H1 (cell line): ENCODE measurements at regions not wholly inside any gene's neighbourhood (a gene's known extent, or its start where the extent isn't known, plus 50 kb on each side); places are given as distances from the start of the nearest gene placed in this dataset.

Experiments used
- CTCF ChIA-PET: fragments of 300-600 bp; sonication (Branson Sonifier 250); formaldehyde crosslinking; loops from one replicate; lab custom pipeline; 2021; ENCODE audit not compliant: partially characterized antibody; lab: Charles Lee
- POLR2A ChIA-PET: fragments of 300-600 bp; sonication (Branson Sonifier 250); formaldehyde crosslinking; loops from one replicate; lab custom pipeline; 2021; ENCODE audit warnings: inconsistent platforms; ENCODE audit not compliant: partially characterized antibody; lab: Charles Lee
- DNase-seq, 2 experiments: peaks; one replicate each; pipeline versions ENCODE4 v3.0.0 to v3.0.0-alpha.2; 2010 to 2022; ENCODE audit warnings: low spot score in 2 of 2, low read depth in 1 of 2, mixed read lengths in 1 of 2
- FAIRE-seq: peaks from 2 replicates; lab custom pipeline; 2011; peaks lifted over from hg19 to GRCh38; lab: Jason Lieb, UNC
- H2AFZ ChIP-seq: 2 replicates; pipeline ENCODE4 v1.8.1; 2012; ENCODE audit warnings: low read length, inconsistent platforms
- H2AK5ac ChIP-seq: 2 replicates; pipeline ENCODE4 v1.6.1; 2013; ENCODE audit warnings: low read depth, low read length
- H2BK120ac ChIP-seq: replicated peaks from 2 replicates; pipeline ENCODE3; 2013; ENCODE audit warnings: low read depth, low read length, inconsistent platforms
- H2BK12ac ChIP-seq: 2 replicates; pipeline ENCODE4 v1.6.1; 2013; ENCODE audit warnings: low read depth, low read length
- H2BK15ac ChIP-seq: 2 replicates; pipeline ENCODE4 v1.6.1; 2013; ENCODE audit warnings: low read length
- H2BK20ac ChIP-seq: 2 replicates; pipeline ENCODE4 v1.6.1; 2013; ENCODE audit warnings: low read length
- H2BK5ac ChIP-seq: 2 replicates; pipeline ENCODE4 v1.6.1; 2013; ENCODE audit warnings: low read depth, low read length
- H3K14ac ChIP-seq: 2 replicates; pipeline ENCODE4 v1.6.1; 2013; ENCODE audit warnings: inconsistent platforms; ENCODE audit not compliant: insufficient read length
- H3K18ac ChIP-seq: 2 replicates; pipeline ENCODE4 v1.6.1; 2013; ENCODE audit warnings: low read length; ENCODE audit errors: extremely low read depth
- H3K23ac ChIP-seq: 2 replicates; pipeline ENCODE4 v1.6.1; 2013; ENCODE audit warnings: inconsistent platforms; ENCODE audit not compliant: insufficient read length
- H3K23me2 ChIP-seq: 2 replicates; pipeline ENCODE4 v1.6.1; 2013; ENCODE audit warnings: low read depth, low read length
- H3K27ac ChIP-seq: 2 replicates; pipeline ENCODE4 v1.6.1; 2011; ENCODE audit warnings: low read depth, low read length, inconsistent platforms
- H3K27me3 ChIP-seq, 4 experiments: replicated peaks in 1 of 4; 1 replicate in 1 of 4; 2 replicates in 3 of 4; pipeline versions ENCODE4 v1.6.1 to v1.8.1; 2011 to 2013; ENCODE audit warnings: low read length in 3 of 4, mild to moderate bottlenecking in 3 of 4, inconsistent platforms in 2 of 4, mixed read lengths in 2 of 4, moderate library complexity in 1 of 4; ENCODE audit not compliant: control insufficient read depth in 3 of 4, insufficient read depth in 3 of 4; ENCODE audit errors: extremely low read depth in 1 of 4
- H3K36me3 ChIP-seq, 4 experiments: 2 replicates each; pipeline versions ENCODE4 v1.6.1 to v1.8.1; 2011 to 2013; ENCODE audit warnings: mild to moderate bottlenecking in 4 of 4, low read length in 3 of 4, moderate library complexity in 2 of 4, control low read depth in 1 of 4, inconsistent platforms in 1 of 4; ENCODE audit not compliant: insufficient read depth in 4 of 4, control insufficient read depth in 2 of 4
- H3K4ac ChIP-seq: replicated peaks from 2 replicates; pipeline ENCODE3; 2013; ENCODE audit warnings: low read length, low read depth, mixed read lengths, inconsistent platforms; ENCODE audit not compliant: insufficient read length
- H3K4me1 ChIP-seq, 4 experiments: replicated peaks in 1 of 4; 1 replicate in 1 of 4; 2 replicates in 3 of 4; pipeline versions ENCODE4 v1.6.1 to v1.8.1; 2011 to 2013; ENCODE audit warnings: low read length in 3 of 4, inconsistent platforms in 2 of 4, mixed read lengths in 1 of 4; ENCODE audit not compliant: insufficient read depth in 4 of 4, control insufficient read depth in 3 of 4
- H3K4me2 ChIP-seq, 2 experiments: 2 replicates each; pipeline versions ENCODE4 v1.6.1 to v1.8.1; 2011 to 2013; ENCODE audit warnings: low read depth in 2 of 2, low read length in 2 of 2, control low read depth in 1 of 2, inconsistent platforms in 1 of 2, mild to moderate bottlenecking in 1 of 2; ENCODE audit not compliant: insufficient read depth in 1 of 2
- H3K4me3 ChIP-seq, 4 experiments: fragments of 200-600, 300-600 bp in 1 of 4; sonication (generic), shearing (Covaris generic), sonication (Bioruptor Twin) in 1 of 4; 2 replicates each; pipeline versions ENCODE4 v1.5.1 to v1.8.1; 2011 to 2016; ENCODE audit warnings: low read length in 4 of 4, low read depth in 3 of 4, control low read depth in 2 of 4, inconsistent platforms in 2 of 4, mild to moderate bottlenecking in 2 of 4, mixed read lengths in 1 of 4, moderate library complexity in 1 of 4; ENCODE audit not compliant: insufficient read depth in 2 of 4; ENCODE audit errors: extremely low read depth in 1 of 4
- H3K56ac ChIP-seq: replicated peaks from 2 replicates; pipeline ENCODE3; 2013; ENCODE audit warnings: low read depth, mild to moderate bottlenecking, mixed read lengths, low read length, inconsistent platforms; ENCODE audit not compliant: insufficient read length
- H3K79me1 ChIP-seq: 2 replicates; pipeline ENCODE4 v1.6.1; 2013; ENCODE audit warnings: low read depth, low read length, control low read depth
- H3K79me2 ChIP-seq, 2 experiments: 2 replicates each; pipeline versions ENCODE4 v1.6.1 to v1.8.1; 2012 to 2013; ENCODE audit warnings: low read length in 2 of 2, mild to moderate bottlenecking in 2 of 2, inconsistent platforms in 1 of 2; ENCODE audit not compliant: insufficient read depth in 2 of 2, control insufficient read depth in 1 of 2
- H3K9ac ChIP-seq, 4 experiments: replicated peaks in 1 of 4; 1 replicate in 1 of 4; 2 replicates in 3 of 4; pipeline versions ENCODE4 v1.6.1 to v1.8.1; 2011 to 2013; ENCODE audit warnings: low read depth in 3 of 4, low read length in 3 of 4, control low read depth in 2 of 4, mild to moderate bottlenecking in 2 of 4, moderate library complexity in 2 of 4, inconsistent platforms in 1 of 4; ENCODE audit errors: extremely low read depth in 1 of 4
- H3K9me3 ChIP-seq, 2 experiments: 2 replicates each; pipeline versions ENCODE4 v1.6.1 to v1.8.1; 2012 to 2013; ENCODE audit warnings: mild to moderate bottlenecking in 2 of 2, moderate library complexity in 2 of 2, control low read depth in 1 of 2, inconsistent platforms in 1 of 2, low read depth in 1 of 2, low read length in 1 of 2, mixed read lengths in 1 of 2; ENCODE audit not compliant: insufficient read depth in 2 of 2
- H4K20me1 ChIP-seq, 2 experiments: replicated peaks in 1 of 2; 2 replicates each; pipeline versions ENCODE3 to v1.8.1; 2011 to 2013; ENCODE audit warnings: inconsistent platforms in 2 of 2, low read length in 2 of 2, mild to moderate bottlenecking in 1 of 2; ENCODE audit not compliant: insufficient read depth in 2 of 2, control insufficient read depth in 1 of 2
- H4K5ac ChIP-seq: 2 replicates; pipeline ENCODE4 v1.6.1; 2013; ENCODE audit warnings: low read length, low read depth, mixed read lengths, inconsistent platforms; ENCODE audit not compliant: insufficient read length
- H4K8ac ChIP-seq: 2 replicates; pipeline ENCODE4 v1.8.0; 2013; ENCODE audit warnings: mild to moderate bottlenecking, moderate library complexity, low read length, inconsistent platforms; ENCODE audit not compliant: insufficient read depth; ENCODE audit errors: extremely low read depth
- H4K91ac ChIP-seq: replicated peaks from 2 replicates; pipeline ENCODE3; 2013; ENCODE audit warnings: low read length, mixed read lengths, inconsistent platforms; ENCODE audit not compliant: insufficient read length
- ASH2L ChIP-seq: fragments of 200-600, 300-600 bp; sonication (generic); IDR thresholded peaks from one replicate; pipeline ENCODE4 v1.7.1; 2017; ENCODE audit warnings: low read length
- BRCA1 ChIP-seq: IDR thresholded peaks from 2 replicates; pipeline ENCODE4 v1.6.1; 2012; ENCODE audit warnings: low read depth, low read length, improper control_type of control experiment
- CHD2 ChIP-seq: IDR thresholded peaks from 2 replicates; pipeline ENCODE4 v1.6.1; 2012; ENCODE audit warnings: low read length, improper control_type of control experiment
- CREB1 ChIP-seq: IDR thresholded peaks from 2 replicates; pipeline ENCODE4 v1.6.1; 2012; ENCODE audit warnings: inconsistent platforms
- CTBP2 ChIP-seq: IDR thresholded peaks from 2 replicates; pipeline ENCODE4 v1.7.0; 2011; ENCODE audit warnings: borderline replicate concordance, mild to moderate bottlenecking, moderate library complexity, mixed read lengths, low read length; ENCODE audit not compliant: insufficient read depth, insufficient read length
- HDAC6 ChIP-seq: IDR thresholded peaks from one replicate; pipeline ENCODE4 v1.7.1; 2012; ENCODE audit warnings: low read depth, mild to moderate bottlenecking, inconsistent platforms, low read length, moderate library complexity
- JUN ChIP-seq: IDR thresholded peaks from 2 replicates; pipeline ENCODE4 v1.6.1; 2011; ENCODE audit warnings: low read depth, mild to moderate bottlenecking, improper control_type of control experiment, low read length
- SAP30 ChIP-seq: fragments of 300-600 bp; sonication (generic); IDR thresholded peaks from 2 replicates; pipeline ENCODE4 v1.7.1; 2012; ENCODE audit warnings: low read length, moderate library complexity, mild to moderate bottlenecking, inconsistent platforms; ENCODE audit not compliant: insufficient read depth, insufficient replicate concordance
- SIN3A ChIP-seq, 2 experiments: IDR thresholded peaks in 1 of 2; conservative IDR thresholded peaks in 1 of 2; 2 replicates each; pipeline ENCODE4 v1.6.1; 2011 to 2012; ENCODE audit warnings: low read length in 2 of 2, improper control_type of control experiment in 1 of 2, low read depth in 1 of 2, mild to moderate bottlenecking in 1 of 2
- SP2 ChIP-seq: IDR thresholded peaks from 2 replicates; pipeline ENCODE4 v1.6.1; 2012; ENCODE audit warnings: mild to moderate bottlenecking, low read length, inconsistent platforms
- SP4 ChIP-seq: IDR thresholded peaks from 2 replicates; pipeline ENCODE4 v1.6.1; 2012; ENCODE audit warnings: low read length, inconsistent platforms
- TBP ChIP-seq: IDR thresholded peaks from 2 replicates; pipeline ENCODE4 v1.6.1; 2011; ENCODE audit warnings: low read depth, low read length, improper control_type of control experiment
- YY1 ChIP-seq: IDR thresholded peaks from 2 replicates; pipeline ENCODE4 v1.6.1; 2011; ENCODE audit warnings: low read depth, mild to moderate bottlenecking, low read length
- ZNF274 ChIP-seq: IDR thresholded peaks from 2 replicates; pipeline ENCODE4 v1.7.0; 2012; ENCODE audit warnings: low read length, borderline replicate concordance; ENCODE audit errors: extremely low read depth
- WGBS, 2 experiments: shearing (Covaris generic) in 1 of 2; methylation state at CpG; one replicate each; pipeline versions ENCODE4 v1.1.6 to v1.1.7; 2013 to 2015; ENCODE audit warnings: low lambda C conversion rate in 2 of 2, mixed read lengths in 2 of 2, inconsistent platforms in 1 of 2, low coverage in 1 of 2, missing lambda C conversion rate in 1 of 2; ENCODE audit not compliant: insufficient replicate concordance in 2 of 2, insufficient coverage in 1 of 2, insufficient read length in 1 of 2; ENCODE audit errors: extremely low coverage in 1 of 2, missing lambda C conversion rate in 1 of 2; 5-methylcytosine and 5-hydroxymethylcytosine counted together

DNA sequence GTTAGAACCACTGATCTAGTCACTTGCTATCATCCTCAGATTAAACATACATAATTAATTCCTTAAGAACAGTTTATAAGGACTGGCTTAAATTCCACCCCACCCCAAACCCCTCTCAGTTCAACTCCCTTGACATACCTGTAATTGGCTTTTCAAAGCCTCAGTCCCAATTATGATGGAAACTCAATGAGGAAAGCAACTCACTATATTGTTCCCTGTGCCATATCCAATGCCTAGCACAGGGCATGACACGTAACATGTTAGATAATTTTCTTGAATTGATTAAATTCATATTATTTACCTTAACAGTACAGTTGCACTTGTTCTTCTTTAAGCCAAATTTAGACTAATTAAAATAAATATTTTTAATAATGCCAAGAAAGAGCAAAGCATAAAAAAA is 465.1 kb upstream of the CHAC2 start:
- H4K5ac ChIP-seq = no peak overlapping the region
- H3K27me3 ChIP-seq = no peaks in the 10 kb centered on the region
- no peak overlapping the region for H2BK12ac ChIP-seq
- DNase-seq (no peak), FAIRE-seq (no peak)
- H3K4ac ChIP-seq = no peak overlapping the region
- no peaks in the 10 kb centered on the region for H3K36me3 ChIP-seq
- CTCF ChIA-PET = no interaction called here
- H2BK20ac ChIP-seq = no peak overlapping the region
- H3K79me1 ChIP-seq = no peaks in the 10 kb centered on the region
- H3K9ac ChIP-seq = no peak overlapping the region
- H3K23ac ChIP-seq = no peak overlapping the region
- H2AK5ac ChIP-seq = no peak overlapping the region
- POLR2A ChIA-PET = no interaction called here
- no peaks in the 10 kb centered on the region for H4K20me1 ChIP-seq
- H3K14ac ChIP-seq = no peak overlapping the region
- H4K8ac ChIP-seq = no peak overlapping the region
- no peaks in the 10 kb centered on the region for H3K79me2 ChIP-seq
- WGBS, 2 experiments = 83% methylated on average over 1 of the region's 1 CpG; no CpG with 5 or more reads in 1 of the 2 experiments
- no peak overlapping the region for H3K18ac ChIP-seq
- no peak overlapping the region for H3K4me2 ChIP-seq
- H2BK120ac ChIP-seq = no peak overlapping the region
- no peaks in the 10 kb centered on the region for H3K9me3 ChIP-seq
- H2BK15ac ChIP-seq = no peak overlapping the region
- no peaks in the 10 kb centered on the region for H3K4me1 ChIP-seq
- no peaks in the 10 kb centered on the region for H3K23me2 ChIP-seq
- no peak overlapping the region for H2AFZ ChIP-seq
- no peak overlapping the region for H3K27ac ChIP-seq
- H2BK5ac ChIP-seq = no peak overlapping the region
- no peak overlapping the region for H4K91ac ChIP-seq
- no peak overlapping the region for H3K4me3 ChIP-seq
- no peak overlapping the region for H3K56ac ChIP-seq
- no peak for TF ChIP-seq CTBP2
- no peak for TF ChIP-seq YY1
- TF ChIP-seq TBP = no peak
- TF ChIP-seq SIN3A (conservative IDR thresholded peaks at IDR 0.05 in 1 of 2, IDR thresholded peaks at IDR 0.05 in 1 of 2; ENCODE audit: low read depth in 1 of 2, low read length in 2 of 2) = no peak
- no peak for TF ChIP-seq JUN
- no peak for TF ChIP-seq SAP30
- no peak for TF ChIP-seq HDAC6
- TF ChIP-seq BRCA1 = no peak
- TF ChIP-seq SP4 = no peak
- no peak for TF ChIP-seq ZNF274
- TF ChIP-seq CHD2 = no peak
- TF ChIP-seq SP2 = no peak
- no peak for TF ChIP-seq ASH2L
- no peak for TF ChIP-seq CREB1
